ENCODE measurements at regions not wholly inside any gene's neighbourhood (a gene's known extent, or its start where the extent isn't known, plus 50 kb on each side); places are given as distances from the start of the nearest gene placed in this dataset.

DNA sequence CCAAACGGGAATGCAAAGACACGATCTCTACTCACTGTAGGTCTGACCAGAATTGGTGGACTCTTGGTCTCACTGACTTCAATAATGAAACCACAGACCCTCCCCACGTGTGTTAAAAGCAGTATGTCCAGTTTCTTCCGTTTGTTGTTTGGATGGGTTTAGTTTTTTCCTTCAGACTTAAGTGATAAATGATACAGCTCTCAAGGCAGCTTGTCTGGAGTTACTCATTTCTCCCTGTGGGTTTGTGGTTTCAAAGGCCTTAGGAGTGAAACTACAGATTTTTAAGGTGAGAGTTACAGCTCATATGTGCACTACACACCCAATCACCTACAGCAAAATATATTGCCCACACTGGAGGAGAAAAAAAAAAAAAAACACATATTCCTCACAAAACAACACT lies 86.7 kb upstream of the STMND1 start:
- TF ChIP-seq, protein P1, sequence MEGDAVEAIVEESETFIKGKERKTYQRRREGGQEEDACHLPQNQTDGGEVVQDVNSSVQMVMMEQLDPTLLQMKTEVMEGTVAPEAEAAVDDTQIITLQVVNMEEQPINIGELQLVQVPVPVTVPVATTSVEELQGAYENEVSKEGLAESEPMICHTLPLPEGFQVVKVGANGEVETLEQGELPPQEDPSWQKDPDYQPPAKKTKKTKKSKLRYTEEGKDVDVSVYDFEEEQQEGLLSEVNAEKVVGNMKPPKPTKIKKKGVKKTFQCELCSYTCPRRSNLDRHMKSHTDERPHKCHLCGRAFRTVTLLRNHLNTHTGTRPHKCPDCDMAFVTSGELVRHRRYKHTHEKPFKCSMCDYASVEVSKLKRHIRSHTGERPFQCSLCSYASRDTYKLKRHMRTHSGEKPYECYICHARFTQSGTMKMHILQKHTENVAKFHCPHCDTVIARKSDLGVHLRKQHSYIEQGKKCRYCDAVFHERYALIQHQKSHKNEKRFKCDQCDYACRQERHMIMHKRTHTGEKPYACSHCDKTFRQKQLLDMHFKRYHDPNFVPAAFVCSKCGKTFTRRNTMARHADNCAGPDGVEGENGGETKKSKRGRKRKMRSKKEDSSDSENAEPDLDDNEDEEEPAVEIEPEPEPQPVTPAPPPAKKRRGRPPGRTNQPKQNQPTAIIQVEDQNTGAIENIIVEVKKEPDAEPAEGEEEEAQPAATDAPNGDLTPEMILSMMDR (IDR thresholded peaks at IDR 0.05), result no peak
- no peak for TF ChIP-seq POLR2A (IDR thresholded peaks at IDR 0.05)

All from testis (tissue), 2 donors.